Ectodermal cell (in vitro differentiated cells): ENCODE measurements at regions not wholly inside any gene's neighbourhood (a gene's known extent, or its start where the extent isn't known, plus 50 kb on each side); places are given as distances from the start of the nearest gene placed in this dataset.

Source experiments
- H3K27ac ChIP-seq: 2 replicates; pipeline ENCODE4 v1.7.0; 2013; ENCODE audit warnings: mild to moderate bottlenecking, low read depth, low read length; ENCODE audit not compliant: insufficient read depth, poor library complexity, severe bottlenecking
- H3K27me3 ChIP-seq: 2 replicates; pipeline ENCODE4 v1.7.0; 2013; ENCODE audit warnings: mild to moderate bottlenecking, low read length; ENCODE audit not compliant: insufficient read depth, control insufficient read depth, poor library complexity, severe bottlenecking
- H3K36me3 ChIP-seq: one replicate; pipeline ENCODE4 v1.7.0; 2013; ENCODE audit warnings: low read length; ENCODE audit not compliant: control insufficient read depth, insufficient read depth
- H3K4me1 ChIP-seq: one replicate; pipeline ENCODE4 v1.7.0; 2013; ENCODE audit warnings: low read length; ENCODE audit not compliant: control insufficient read depth, insufficient read depth
- H3K4me3 ChIP-seq: 2 replicates; pipeline ENCODE4 v1.7.0; 2013; ENCODE audit warnings: low read depth, low read length, control low read depth; ENCODE audit not compliant: insufficient read depth
- H3K9me3 ChIP-seq: 2 replicates; pipeline ENCODE4 v1.7.0; 2013; ENCODE audit warnings: mild to moderate bottlenecking, low read length, moderate library complexity; ENCODE audit not compliant: control insufficient read depth
- WGBS, 2 experiments: methylation state at CpG; one replicate each; pipeline ENCODE4 v1.1.7; 2013; ENCODE audit warnings: missing lambda C conversion rate in 2 of 2; 5-methylcytosine and 5-hydroxymethylcytosine counted together

GRCh38 chr12:29921307-29921706, 137.6 kb upstream of the TMTC1 start:
- 91 to 96% methylated on average over 1 of the region's 1 CpG for WGBS, 2 experiments
- Histone ChIP-seq H3K9me3 (no peaks in the 10 kb centered on the region), H3K27me3 (no peaks in the 10 kb centered on the region), H3K4me1 (no peaks in the 10 kb centered on the region), H3K4me3 (no peak overlapping the region), H3K27ac (no peak overlapping the region), H3K36me3 (no peaks in the 10 kb centered on the region)

GRCh38 chr12:29908157-29908556, 124.4 kb upstream of the TMTC1 start:
- Histone ChIP-seq H3K9me3 (no peaks in the 10 kb centered on the region), H3K4me3 (no peak overlapping the region), H3K27ac (no peak overlapping the region), H3K27me3 (no peaks in the 10 kb centered on the region), H3K4me1 (no peaks in the 10 kb centered on the region), H3K36me3 (no peaks in the 10 kb centered on the region)
- WGBS, 2 experiments: 100% methylated on average over 1 of the region's 1 CpG

- 84 to 92% methylated on average over 4 of the region's 4 CpGs for WGBS, 2 experiments
- H3K4me1 ChIP-seq: no peaks in the 10 kb centered on the region
- no peak overlapping the region for H3K4me3 ChIP-seq
- H3K27ac ChIP-seq: no peak overlapping the region
- H3K36me3 ChIP-seq: no peaks in the 10 kb centered on the region
- no peaks in the 10 kb centered on the region for H3K9me3 ChIP-seq
- no peaks in the 10 kb centered on the region for H3K27me3 ChIP-seq
Measured at GRCh38 chr12:29907461-29907860, 123.7 kb upstream of the TMTC1 start.

DNA sequence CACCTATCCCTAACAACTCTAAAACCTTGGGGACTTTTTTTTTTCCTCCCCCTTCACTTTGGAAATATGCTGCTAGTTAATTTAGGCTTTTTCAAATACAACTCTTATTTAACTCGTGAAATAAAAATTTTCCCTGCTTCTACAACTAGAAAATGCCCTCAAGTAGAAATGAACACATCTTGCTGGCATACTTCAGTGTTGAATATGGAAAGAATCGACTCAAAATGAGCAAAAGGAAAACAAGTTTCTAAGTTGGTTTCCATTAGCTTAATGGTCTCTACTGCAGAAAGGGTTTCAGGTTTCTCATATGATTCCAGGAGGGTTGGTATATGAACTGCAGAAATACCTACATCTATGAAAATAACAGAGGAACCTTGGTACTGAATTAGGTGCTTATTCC, 118.3 kb upstream of the TMTC1 start:
- no peaks in the 10 kb centered on the region for H3K36me3 ChIP-seq
- no peak overlapping the region for H3K4me3 ChIP-seq
- WGBS, 2 experiments: 79 to 87% methylated on average over 1 to 2 of the region's 2 CpGs

DNA sequence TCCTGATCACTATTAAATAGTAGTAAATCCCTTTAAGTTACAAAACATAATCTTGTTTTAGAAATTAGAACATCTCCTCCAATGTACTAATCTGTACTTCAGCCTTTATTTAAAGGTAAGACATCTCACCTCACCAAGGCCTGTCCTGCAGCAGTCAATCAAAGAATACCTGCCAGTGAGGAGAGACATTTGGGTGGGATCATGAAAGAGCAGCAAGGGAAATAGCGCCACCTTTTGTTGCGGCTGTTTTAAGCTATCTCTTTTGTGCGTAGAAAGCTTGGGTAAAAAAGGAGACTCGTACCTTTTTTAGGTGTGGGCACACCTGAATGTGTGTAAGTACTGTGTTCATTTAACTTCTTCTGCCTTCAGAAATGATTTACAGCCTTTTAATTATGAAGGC, 117.8 kb upstream of the TMTC1 start:
- H3K36me3 ChIP-seq: no peaks in the 10 kb centered on the region
- H3K4me1 ChIP-seq: no peaks in the 10 kb centered on the region
- no peaks in the 10 kb centered on the region for H3K9me3 ChIP-seq
- no peaks in the 10 kb centered on the region for H3K27me3 ChIP-seq
- H3K4me3 ChIP-seq: no peak overlapping the region
- H3K27ac ChIP-seq: no peak overlapping the region
- WGBS, 2 experiments: 81 to 96% methylated on average over 4 of the region's 4 CpGs

More for the DNA sequence above, 118.3 kb upstream of the TMTC1 start:
- H3K4me1 ChIP-seq: no peaks in the 10 kb centered on the region
- H3K27ac ChIP-seq: no peak overlapping the region
- no peaks in the 10 kb centered on the region for H3K27me3 ChIP-seq
- no peaks in the 10 kb centered on the region for H3K9me3 ChIP-seq

- Histone ChIP-seq H3K4me3 (no peak overlapping the region), H3K9me3 (no peaks in the 10 kb centered on the region), H3K4me1 (no peaks in the 10 kb centered on the region), H3K27ac (no peak overlapping the region), H3K27me3 (no peaks in the 10 kb centered on the region), H3K36me3 (no peaks in the 10 kb centered on the region)
- 95 to 100% methylated on average over 1 to 2 of the region's 2 CpGs for WGBS, 2 experiments
Measured at GRCh38 chr12:29899212-29899931, 115.6 kb upstream of the TMTC1 start.

- H3K36me3 ChIP-seq: no peaks in the 10 kb centered on the region
- no peaks in the 10 kb centered on the region for H3K4me1 ChIP-seq
- no peak overlapping the region for H3K4me3 ChIP-seq
- no peaks in the 10 kb centered on the region for H3K27me3 ChIP-seq
- WGBS, 2 experiments: 75 to 76% methylated on average over 3 of the region's 3 CpGs
- no peak overlapping the region for H3K27ac ChIP-seq
- no peaks in the 10 kb centered on the region for H3K9me3 ChIP-seq
Measured at GRCh38 chr12:29895966-29896365, 112.2 kb upstream of the TMTC1 start.

- 86 to 100% methylated on average over 2 to 3 of the region's 3 CpGs for WGBS, 2 experiments
- no peaks in the 10 kb centered on the region for H3K36me3 ChIP-seq
- no peaks in the 10 kb centered on the region for H3K27me3 ChIP-seq
- H3K9me3 ChIP-seq: no peaks in the 10 kb centered on the region
- H3K4me1 ChIP-seq: no peaks in the 10 kb centered on the region
- H3K27ac ChIP-seq: no peak overlapping the region
- H3K4me3 ChIP-seq: no peak overlapping the region
Measured at GRCh38 chr12:29893002-29893401, 109.3 kb upstream of the TMTC1 start.

GRCh38 chr12:29891792-29892191, 108.0 kb upstream of the TMTC1 start:
- H3K4me3 ChIP-seq: no peak overlapping the region
- H3K27ac ChIP-seq: no peak overlapping the region
- no peaks in the 10 kb centered on the region for H3K36me3 ChIP-seq
- no peaks in the 10 kb centered on the region for H3K27me3 ChIP-seq
- whole genome bisulfite sequencing, 2 experiments: 59 to 65% methylated on average over 3 of the region's 3 CpGs
- H3K4me1 ChIP-seq: no peaks in the 10 kb centered on the region
- H3K9me3 ChIP-seq: no peaks in the 10 kb centered on the region

GRCh38 chr12:29889737-29890136, 106.0 kb upstream of the TMTC1 start:
- Histone ChIP-seq H3K4me1 (no peaks in the 10 kb centered on the region), H3K36me3 (no peaks in the 10 kb centered on the region), H3K4me3 (no peak overlapping the region), H3K9me3 (no peaks in the 10 kb centered on the region), H3K27me3 (no peaks in the 10 kb centered on the region), H3K27ac (no peak overlapping the region)
- 60 to 62% methylated on average over 5 of the region's 5 CpGs for WGBS, 2 experiments

- WGBS, 2 experiments: 95 to 97% methylated on average over 21 of the region's 21 CpGs
- Histone ChIP-seq H3K27me3 (no peaks in the 10 kb centered on the region), H3K9me3 (no peaks in the 10 kb centered on the region), H3K4me3 (no peak overlapping the region), H3K4me1 (no peaks in the 10 kb centered on the region), H3K27ac (no peak overlapping the region), H3K36me3 (no peaks in the 10 kb centered on the region)
Measured at GRCh38 chr12:29888777-29889176, 105.0 kb upstream of the TMTC1 start.
